Endothelial cell of umbilical vein (primary cell): ENCODE measurements at regions not wholly inside any gene's neighbourhood (a gene's known extent, or its start where the extent isn't known, plus 50 kb on each side); places are given as distances from the start of the nearest gene placed in this dataset.
A peak's percentile ranks its signal among the peaks of the same experiment; 100 is the strongest.
"Not testable (repeated sequence)": the region's sequence is repeated elsewhere in the genome, so short reads cannot be mapped to it uniquely, and the experiment has no call there.

Source experiments
- BruUV-seq: library from RNA; stranded (reverse); fragments of 400-500 nt; replicated peaks from 2 replicates; lab custom pipeline; 2021; lab: Mats Ljungman, UMichigan
- CTCF ChIA-PET: fragments of 300-600, 350-600 bp; sonication (Branson Sonifier 250); formaldehyde crosslinking; loops from one replicate; lab custom pipeline; 2021; ENCODE audit warnings: antibody characterized with exemption, inconsistent platforms; lab: Charles Lee
- POLR2A ChIA-PET: fragments of 300-600, 350-600 bp; sonication (Branson Sonifier 250); formaldehyde crosslinking; loops from one replicate; lab custom pipeline; 2021; ENCODE audit warnings: antibody characterized with exemption, inconsistent platforms; lab: Charles Lee
- DNase-seq: peaks from one replicate; pipeline ENCODE4 v3.0.0-alpha.2; 2011; ENCODE audit warnings: low read depth, low spot score
- FAIRE-seq: peaks from 2 replicates; lab custom pipeline; 2011; peaks lifted over from hg19 to GRCh38; lab: Jason Lieb, UNC
- H2AFZ ChIP-seq: 2 replicates; pipeline ENCODE4 v1.6.0; 2012; ENCODE audit warnings: low read depth, low read length, control low read depth, inconsistent platforms
- H3K27ac ChIP-seq: 2 replicates; pipeline ENCODE4 v1.5.1; 2011; ENCODE audit warnings: low read depth, mild to moderate bottlenecking, control low read depth, low read length, moderate library complexity; ENCODE audit not compliant: insufficient read depth
- H3K27me3 ChIP-seq, 2 experiments: 2 replicates each; pipeline versions ENCODE4 v1.6.0 to v1.6.1; 2011; ENCODE audit warnings: low read length in 2 of 2, mixed read lengths in 1 of 2; ENCODE audit not compliant: control insufficient read depth in 2 of 2, insufficient read depth in 2 of 2
- H3K36me3 ChIP-seq, 2 experiments: 2 replicates in 1 of 2; 3 replicates in 1 of 2; pipeline ENCODE4 v1.5.1; 2011; ENCODE audit warnings: low read length in 2 of 2, mild to moderate bottlenecking in 1 of 2, moderate library complexity in 1 of 2; ENCODE audit not compliant: control insufficient read depth in 2 of 2, insufficient read depth in 2 of 2; ENCODE audit errors: extremely low read depth in 1 of 2
- H3K4me1 ChIP-seq: 3 replicates; pipeline ENCODE4 v1.5.1; 2011; ENCODE audit warnings: mild to moderate bottlenecking, low read length; ENCODE audit not compliant: control insufficient read depth, insufficient read depth; ENCODE audit errors: extremely low read depth
- H3K4me2 ChIP-seq: 2 replicates; pipeline ENCODE4 v1.6.1; 2011; ENCODE audit warnings: low read length, control low read depth, mixed read lengths; ENCODE audit not compliant: insufficient read depth
- H3K4me3 ChIP-seq, 3 experiments: fragments of 200-600 bp in 1 of 3; sonication (generic), shearing (Covaris generic) in 1 of 3; replicated peaks in 1 of 3; 2 replicates each; pipeline ENCODE4 v1.5.1; 2011 to 2016; ENCODE audit warnings: control low read depth in 3 of 3, low read length in 3 of 3, mild to moderate bottlenecking in 2 of 3, inconsistent platforms in 1 of 3, low read depth in 1 of 3, moderate library complexity in 1 of 3; ENCODE audit not compliant: insufficient read depth in 1 of 3
- H3K79me2 ChIP-seq: 2 replicates; pipeline ENCODE4 v1.6.0; 2012; ENCODE audit warnings: low read length, inconsistent platforms; ENCODE audit not compliant: control insufficient read depth, insufficient read depth
- H3K9ac ChIP-seq: replicated peaks from 2 replicates; pipeline ENCODE3; 2011; ENCODE audit warnings: low read length, control low read depth; ENCODE audit not compliant: insufficient read depth; ENCODE audit errors: extremely low read depth
- H3K9me1 ChIP-seq: replicated peaks from 3 replicates; pipeline ENCODE4 v1.6.0; 2011; ENCODE audit warnings: mild to moderate bottlenecking, low read length; ENCODE audit not compliant: control insufficient read depth, insufficient read depth; ENCODE audit errors: extremely low read depth
- H3K9me3 ChIP-seq: replicated peaks from 2 replicates; pipeline ENCODE4 v1.5.1; 2012; ENCODE audit warnings: low read length, inconsistent platforms; ENCODE audit not compliant: control insufficient read depth, insufficient read depth
- H4K20me1 ChIP-seq: replicated peaks from 2 replicates; pipeline ENCODE3; 2011; ENCODE audit warnings: mild to moderate bottlenecking, low read length; ENCODE audit not compliant: control insufficient read depth, insufficient read depth; ENCODE audit errors: extremely low read depth
- CTCF ChIP-seq, 2 donors: IDR thresholded peaks; 1 replicate in 1 of 2; 2 replicates in 1 of 2; pipeline ENCODE4 v1.5.1; 2011; ENCODE audit warnings: low read length in 2 of 2, mild to moderate bottlenecking in 2 of 2, moderate library complexity in 2 of 2, control low read depth in 1 of 2, inconsistent platforms in 1 of 2, low read depth in 1 of 2; ENCODE audit not compliant: insufficient read depth in 1 of 2; ENCODE audit errors: extremely low read depth in 1 of 2
- EZH2 ChIP-seq: IDR thresholded peaks from 2 replicates; pipeline ENCODE4 v1.6.1; 2012; ENCODE audit warnings: borderline replicate concordance, low read depth, mild to moderate bottlenecking, moderate library complexity, low read length, inconsistent platforms; ENCODE audit not compliant: severe bottlenecking
- FOS ChIP-seq: IDR thresholded peaks from 2 replicates; pipeline ENCODE4 v1.6.1; 2011; ENCODE audit warnings: mild to moderate bottlenecking, low read length, moderate library complexity, borderline replicate concordance; ENCODE audit not compliant: insufficient read depth
- GATA2 ChIP-seq: IDR thresholded peaks from 2 replicates; pipeline ENCODE4 v1.7.0; 2011; ENCODE audit warnings: low read depth, mild to moderate bottlenecking, moderate library complexity, mixed read lengths, low read length; ENCODE audit not compliant: insufficient read length, insufficient read depth
- JUN ChIP-seq: IDR thresholded peaks from 2 replicates; pipeline ENCODE4 v1.6.1; 2011; ENCODE audit warnings: borderline replicate concordance, low read depth; ENCODE audit not compliant: insufficient read length, insufficient read depth
- MAX ChIP-seq: IDR thresholded peaks from 2 replicates; pipeline ENCODE4 v1.6.1; 2011; ENCODE audit not compliant: insufficient read depth, insufficient read length
- MYC ChIP-seq: IDR thresholded peaks from one replicate; pipeline ENCODE4 v1.6.1; 2011; ENCODE audit warnings: mild to moderate bottlenecking, low read depth, low read length
- POLR2A ChIP-seq: IDR thresholded peaks from 2 replicates; pipeline ENCODE4 v1.6.1; 2012; ENCODE audit warnings: low read depth, mild to moderate bottlenecking, control low read depth, low read length
- POLR2AphosphoS5 ChIP-seq: IDR thresholded peaks from 2 replicates; pipeline ENCODE4 v1.6.1; 2012; ENCODE audit warnings: low read depth, mild to moderate bottlenecking, control low read depth, low read length, moderate library complexity; ENCODE audit not compliant: insufficient read depth
- dilution Hi-C: fragments of 300-500 bp; cut with MboI; formaldehyde crosslinking; loops from one replicate; pipeline ENCODE4 v1.15.0; 2019; ENCODE audit warnings: low sequenced_read_pairs; ENCODE audit not compliant: extremely low pct_ligation_motif_present
- intact Hi-C: fragments of 100-400 bp; cut with micrococcal nuclease; formaldehyde crosslinking; loops from one replicate; pipeline ENCODE4 v1.10.0; 2022

- DNase-seq = no peak
- no peaks in the 10 kb centered on the region for H4K20me1 ChIP-seq
- BruUV-seq = no TSS peak
- H3K79me2 ChIP-seq = no peaks in the 10 kb centered on the region
- H3K27ac ChIP-seq = no peak overlapping the region
- H3K36me3 ChIP-seq = no peaks in the 10 kb centered on the region
- intact Hi-C loops (no loop called here), dilution Hi-C loops (no loop called here)
- no peak overlapping the region for H3K9ac ChIP-seq
- TF ChIP-seq MYC (no peak), JUN (no peak), POLR2A (no peak), EZH2 (no peak), FOS (no peak), GATA2 (no peak), CTCF (IDR thresholded peaks at IDR 0.05; ENCODE audit: extremely low read depth in 1 of 2, insufficient read depth in 1 of 2, low read depth in 1 of 2, low read length in 2 of 2) (no peak), MAX (no peak), POLR2AphosphoS5 (no peak)
- no peak overlapping the region for H3K4me2 ChIP-seq
- FAIRE-seq = peak; percentile 68
- H3K4me3 ChIP-seq = no peak overlapping the region
- H3K9me1 ChIP-seq = no peaks in the 10 kb centered on the region
- ChIA-PET POLR2A (no interaction called here), CTCF (no interaction called here)
- H3K9me3 ChIP-seq = no peaks in the 10 kb centered on the region
- H3K27me3 ChIP-seq = no peaks in the 10 kb centered on the region
- H3K4me1 ChIP-seq = no peaks in the 10 kb centered on the region
- H2AFZ ChIP-seq = no peak overlapping the region
Observed at GRCh38 chr4:179165862-179166261, 1723.6 kb upstream of the AGA start.

- CTCF ChIA-PET, POLR2A ChIA-PET, dilution Hi-C loops: not testable (repeated sequence)
Observed at GRCh38 chr4:179170308-179170707, 1728.1 kb upstream of the AGA start.

More at GRCh38 chr4:179170308-179170707, 1728.1 kb upstream of the AGA start:
- H3K4me1 ChIP-seq, H3K79me2 ChIP-seq, H3K9ac ChIP-seq, BruUV-seq, H3K36me3 ChIP-seq, H3K27ac ChIP-seq, FAIRE-seq, H2AFZ ChIP-seq, H3K4me2 ChIP-seq, H4K20me1 ChIP-seq, H3K27me3 ChIP-seq, DNase-seq, H3K9me3 ChIP-seq, H3K4me3 ChIP-seq, intact Hi-C loops, H3K9me1 ChIP-seq: not testable (repeated sequence)
